ENCODE measurements at regions not wholly inside any gene's neighbourhood (a gene's known extent, or its start where the extent isn't known, plus 50 kb on each side); places are given as distances from the start of the nearest gene placed in this dataset.
A peak's percentile ranks its signal among the peaks of the same experiment; 100 is the strongest.

GRCh38 chr4:180449395-180449956, 1793.7 kb upstream of the TENM3 start:
- peak in 16 of 51 donors; percentile 1 to 33 (median 6) for DNase-seq

- DNase-seq, result no peak
Observed at GRCh38 chr4:180455226-180455625, 1788.0 kb upstream of the TENM3 start.

- no peak for DNase-seq
Observed at GRCh38 chr4:180456928-180457327, 1786.3 kb upstream of the TENM3 start.

GRCh38 chr4:180462116-180462515, 1781.1 kb upstream of the TENM3 start:
- DNase-seq, result no peak

- DNase-seq, result no peak
Observed at GRCh38 chr4:180465364-180465763, 1777.8 kb upstream of the TENM3 start.

GRCh38 chr4:180483036-180483435, 1760.2 kb upstream of the TENM3 start:
- DNase-seq, result no peak

GRCh38 chr4:180485407-180485806, 1757.8 kb upstream of the TENM3 start:
- no peak for DNase-seq

GRCh38 chr4:180486342-180486741, 1756.9 kb upstream of the TENM3 start:
- DNase-seq, result no peak

GRCh38 chr4:180489787-180490186, 1753.4 kb upstream of the TENM3 start:
- no peak for DNase-seq

GRCh38 chr4:180491210-180491609, 1752.0 kb upstream of the TENM3 start:
- no peak for DNase-seq

GRCh38 chr4:180493299-180493698, 1749.9 kb upstream of the TENM3 start:
- no peak for DNase-seq

GRCh38 chr4:180500154-180500553, 1743.0 kb upstream of the TENM3 start:
- no peak for DNase-seq

- no peak for DNase-seq
Observed at GRCh38 chr4:180512801-180513475, 1730.3 kb upstream of the TENM3 start.

- DNase-seq, result no peak
Observed at GRCh38 chr4:180518906-180519305, 1724.3 kb upstream of the TENM3 start.

- no peak for DNase-seq
Observed at GRCh38 chr4:180521181-180521580, 1722.0 kb upstream of the TENM3 start.

- DNase-seq, result no peak
Observed at GRCh38 chr4:180525523-180526077, 1717.6 kb upstream of the TENM3 start.

- no peak for DNase-seq
Observed at GRCh38 chr4:180528003-180528402, 1715.2 kb upstream of the TENM3 start.

- no peak for DNase-seq
Observed at GRCh38 chr4:180530787-180531186, 1712.4 kb upstream of the TENM3 start.

- DNase-seq, result no peak
Observed at GRCh38 chr4:180532691-180533090, 1710.5 kb upstream of the TENM3 start.

- DNase-seq, result no peak
Observed at GRCh38 chr4:180538384-180539057, 1704.7 kb upstream of the TENM3 start.

- no peak for DNase-seq
Observed at GRCh38 chr4:180539284-180539683, 1703.9 kb upstream of the TENM3 start.

GRCh38 chr4:180541678-180542077, 1701.5 kb upstream of the TENM3 start:
- DNase-seq, result no peak

Data from hypothalamus (tissue), 51 donors.